Hepatocyte (in vitro differentiated cells): ENCODE measurements at regions not wholly inside any gene's neighbourhood (a gene's known extent, or its start where the extent isn't known, plus 50 kb on each side); places are given as distances from the start of the nearest gene placed in this dataset.

Source experiments
- DNase-seq: peaks from one replicate; pipeline ENCODE4 v3.0.0-alpha.2; 2016; ENCODE audit warnings: low spot score
- H2AFZ ChIP-seq: fragments of 200-600 bp; sonication (generic); 2 replicates; pipeline ENCODE4 v1.6.0; 2016; ENCODE audit warnings: antibody characterized with exemption, mild to moderate bottlenecking
- H3K27ac ChIP-seq: fragments of 200-600 bp; sonication (generic); 2 replicates; pipeline ENCODE4 v1.5.1; 2016; ENCODE audit warnings: mild to moderate bottlenecking
- H3K27me3 ChIP-seq: fragments of 200-600 bp; sonication (generic); 2 replicates; pipeline ENCODE4 v1.6.1; 2016
- H3K36me3 ChIP-seq: fragments of 200-600 bp; sonication (generic); replicated peaks from 2 replicates; pipeline ENCODE4 v1.5.1; 2016; ENCODE audit warnings: low read depth; ENCODE audit not compliant: insufficient read depth
- H3K4me1 ChIP-seq: fragments of 200-600 bp; sonication (generic); 2 replicates; pipeline ENCODE4 v1.5.1; 2016; ENCODE audit warnings: mild to moderate bottlenecking, moderate library complexity; ENCODE audit not compliant: insufficient read depth
- H3K4me2 ChIP-seq: fragments of 200-600 bp; sonication (generic); 2 replicates; pipeline ENCODE4 v1.6.0; 2016
- H3K4me3 ChIP-seq: fragments of 200-600 bp; sonication (generic); 2 replicates; pipeline ENCODE4 v1.5.1; 2016; ENCODE audit warnings: mild to moderate bottlenecking
- H3K79me2 ChIP-seq: fragments of 200-600 bp; sonication (generic); 2 replicates; pipeline ENCODE4 v1.6.0; 2017; ENCODE audit warnings: mild to moderate bottlenecking
- H3K9me2 ChIP-seq: fragments of 200-600 bp; sonication (generic); replicated peaks from 2 replicates; pipeline ENCODE4 v1.6.0; 2017; ENCODE audit warnings: mild to moderate bottlenecking; ENCODE audit not compliant: insufficient read depth
- H3K9me3 ChIP-seq: fragments of 200-600 bp; sonication (generic); 2 replicates; pipeline ENCODE4 v1.5.1; 2016; ENCODE audit warnings: low read depth, mild to moderate bottlenecking
- H4K20me1 ChIP-seq: fragments of 200-600 bp; sonication (generic); 2 replicates; pipeline ENCODE4 v1.6.0; 2016; ENCODE audit warnings: mild to moderate bottlenecking; ENCODE audit not compliant: insufficient read depth, poor library complexity, severe bottlenecking
- CTCF ChIP-seq: fragments of 200-600 bp; sonication (generic); IDR thresholded peaks from 2 replicates; pipeline ENCODE4 v1.5.1; 2016; ENCODE audit warnings: antibody characterized with exemption, mild to moderate bottlenecking; ENCODE audit not compliant: poor library complexity
- EZH2 ChIP-seq: fragments of 200-600 bp; sonication (generic); IDR thresholded peaks from 2 replicates; pipeline ENCODE4 v1.6.1; 2016; ENCODE audit warnings: antibody characterized with exemption, mild to moderate bottlenecking, borderline replicate concordance
- EZH2phosphoT487 ChIP-seq: fragments of 200-600 bp; sonication (generic); IDR thresholded peaks from one replicate; pipeline ENCODE4 v1.6.1; 2018; ENCODE audit warnings: antibody characterized with exemption, mild to moderate bottlenecking, low read depth, moderate library complexity; ENCODE audit not compliant: unreplicated experiment, severe bottlenecking
- WGBS: methylation state at CpG from one replicate; pipeline ENCODE4 v1.1.6; 2016; ENCODE audit warnings: low lambda C conversion rate; ENCODE audit errors: missing lambda C conversion rate; 5-methylcytosine and 5-hydroxymethylcytosine counted together

DNA sequence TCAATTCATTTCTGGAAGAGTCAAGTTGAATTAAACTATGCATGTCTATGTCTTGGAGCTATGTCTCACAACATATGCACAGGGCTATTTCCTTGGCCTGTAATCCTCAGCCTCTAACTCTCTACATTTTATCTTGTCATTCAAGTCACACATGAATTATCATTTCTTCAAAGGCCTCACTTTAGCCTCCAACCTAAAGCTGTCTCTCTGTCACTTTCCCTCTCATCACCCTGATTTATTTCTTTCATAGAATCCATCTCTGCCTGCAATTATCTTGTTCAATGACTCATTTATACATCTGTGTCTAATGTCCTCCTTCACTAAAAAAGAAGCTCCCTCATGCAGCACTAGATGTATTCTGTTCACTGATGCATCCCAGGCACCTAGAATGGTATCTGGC, 614.2 kb upstream of the REG3G start:
- no peak overlapping the region for H3K4me2 ChIP-seq
- H3K4me1 ChIP-seq = no peaks in the 10 kb centered on the region
- H3K36me3 ChIP-seq = no peaks in the 10 kb centered on the region
- DNase-seq = no peak
- H3K79me2 ChIP-seq = no peaks in the 10 kb centered on the region
- H4K20me1 ChIP-seq = no peaks in the 10 kb centered on the region
- H3K4me3 ChIP-seq = no peak overlapping the region
- no peaks in the 10 kb centered on the region for H3K27me3 ChIP-seq
- peaks cover 4% of the 10 kb centered on the region for H3K9me2 ChIP-seq
- TF ChIP-seq CTCF = no peak
- no peak for TF ChIP-seq EZH2
- no peak for TF ChIP-seq EZH2phosphoT487
- H3K27ac ChIP-seq = no peak overlapping the region
- no peaks in the 10 kb centered on the region for H3K9me3 ChIP-seq
- H2AFZ ChIP-seq = no peak overlapping the region

GRCh38 chr2:78416625-78417300, 608.7 kb upstream of the REG3G start:
- Histone ChIP-seq H3K4me3 (no peak overlapping the region), H3K27me3 (no peaks in the 10 kb centered on the region), H3K9me2 (peaks cover 4% of the 10 kb centered on the region), H2AFZ (no peak overlapping the region), H3K36me3 (no peaks in the 10 kb centered on the region), H3K9me3 (no peaks in the 10 kb centered on the region), H3K4me1 (peaks cover 13% of the 10 kb centered on the region), H3K27ac (peak overlapping the region; percentile 15), H3K79me2 (no peaks in the 10 kb centered on the region), H3K4me2 (peak overlapping the region; percentile 20), H4K20me1 (no peaks in the 10 kb centered on the region)
- no peak for DNase-seq
- WGBS = 60% methylated on average over 2 of the region's 2 CpGs
- TF ChIP-seq CTCF (no peak), EZH2 (no peak), EZH2phosphoT487 (no peak)

DNA sequence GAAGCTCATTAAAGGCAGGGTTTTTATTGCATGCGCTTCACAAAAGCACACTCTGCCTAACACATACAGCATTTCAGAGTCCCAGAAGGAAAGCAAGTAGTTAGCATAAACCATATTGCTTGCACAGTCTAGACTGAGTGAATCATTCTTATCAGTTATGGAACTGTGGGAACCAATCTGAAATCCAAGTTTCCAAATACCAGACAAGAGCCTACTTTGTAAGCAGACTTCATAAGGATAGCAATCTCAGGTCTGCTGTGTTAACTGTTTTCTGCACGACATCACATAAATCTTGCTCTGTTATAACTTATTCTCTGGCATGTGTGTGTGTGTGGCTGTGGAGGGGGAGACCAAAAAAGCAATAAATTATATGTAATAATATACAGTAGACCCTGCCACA, 608.1 kb upstream of the REG3G start:
- no peaks in the 10 kb centered on the region for H3K79me2 ChIP-seq
- H3K4me3 ChIP-seq = no peak overlapping the region
- no peak for TF ChIP-seq EZH2
- no peak for TF ChIP-seq EZH2phosphoT487
- no peak for TF ChIP-seq CTCF
- 48% methylated on average over 2 of the region's 2 CpGs for WGBS
- no peak overlapping the region for H2AFZ ChIP-seq
- peak overlapping the region; percentile 15 for H3K27ac ChIP-seq
- H3K27me3 ChIP-seq = no peaks in the 10 kb centered on the region
- no peaks in the 10 kb centered on the region for H3K36me3 ChIP-seq
- H3K4me2 ChIP-seq = peak overlapping the region; percentile 20
- H4K20me1 ChIP-seq = no peaks in the 10 kb centered on the region
- DNase-seq = peak; percentile 24
- H3K9me3 ChIP-seq = no peaks in the 10 kb centered on the region
- H3K4me1 ChIP-seq = peaks cover 13% of the 10 kb centered on the region
- peaks cover 4% of the 10 kb centered on the region for H3K9me2 ChIP-seq

DNA sequence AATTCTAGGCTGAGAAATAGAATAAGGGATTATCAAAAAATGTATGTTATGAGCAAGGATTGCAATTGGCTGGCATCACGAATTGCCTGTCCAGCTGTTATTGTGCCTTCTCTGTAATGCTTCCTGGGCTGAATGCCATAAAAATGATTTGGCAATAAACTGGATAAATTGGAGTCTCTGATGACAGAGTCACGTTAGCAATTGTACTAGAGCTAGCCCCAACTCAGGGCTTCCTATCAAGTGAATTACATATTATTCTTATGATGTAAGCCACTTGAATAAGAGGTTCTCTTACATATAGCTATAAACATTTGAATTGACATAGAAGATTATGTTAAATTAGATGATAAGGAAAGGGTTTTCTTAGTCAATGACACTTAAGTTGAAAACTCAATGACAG, 607.5 kb upstream of the REG3G start:
- no peaks in the 10 kb centered on the region for H3K27me3 ChIP-seq
- TF ChIP-seq CTCF = no peak
- no peak for TF ChIP-seq EZH2phosphoT487
- no peak for TF ChIP-seq EZH2
- WGBS = 42% methylated on average over 2 of the region's 2 CpGs
- H3K79me2 ChIP-seq = no peaks in the 10 kb centered on the region
- H2AFZ ChIP-seq = no peak overlapping the region
- no peak overlapping the region for H3K4me2 ChIP-seq
- no peaks in the 10 kb centered on the region for H3K9me3 ChIP-seq
- DNase-seq = peak; percentile 15
- H4K20me1 ChIP-seq = no peaks in the 10 kb centered on the region
- peaks cover 4% of the 10 kb centered on the region for H3K9me2 ChIP-seq
- H3K27ac ChIP-seq = no peak overlapping the region
- peaks cover 13% of the 10 kb centered on the region for H3K4me1 ChIP-seq
- H3K36me3 ChIP-seq = no peaks in the 10 kb centered on the region
- H3K4me3 ChIP-seq = no peak overlapping the region
